Colon (tissue), 2 donors: ENCODE measurements at regions not wholly inside any gene's neighbourhood (a gene's known extent, or its start where the extent isn't known, plus 50 kb on each side); places are given as distances from the start of the nearest gene placed in this dataset.

Experiments used
- FAIRE-seq: peaks from 2 replicates; lab custom pipeline; 2012; peaks lifted over from hg19 to GRCh38; lab: Jason Lieb, UNC
- donor health status: control.
- donor health status: control.

GRCh38 chr10:3516234-3516922 is 268.6 kb downstream of the KLF6 start:
- FAIRE-seq, result no peak

DNA sequence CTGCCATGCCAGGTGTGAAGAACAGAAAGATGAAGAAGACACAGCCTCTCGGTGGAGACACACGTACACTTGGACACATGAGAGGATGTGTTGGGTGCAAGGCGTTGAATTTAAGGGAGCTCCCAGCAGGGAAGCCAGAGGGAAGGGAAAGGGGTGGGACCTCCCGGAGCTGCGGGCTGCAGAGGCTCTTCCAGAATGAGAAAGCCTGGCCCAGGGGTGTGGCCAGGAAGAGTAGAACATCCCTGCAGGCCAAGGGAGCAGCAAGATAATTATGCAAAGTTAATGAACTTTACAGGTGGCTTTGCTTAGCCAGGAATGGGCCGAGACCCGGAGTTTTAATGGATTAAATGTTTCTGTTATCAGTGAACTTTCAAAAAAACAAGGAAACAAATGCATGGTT is 270.3 kb downstream of the KLF6 start:
- no peak for FAIRE-seq

- FAIRE-seq, result no peak
These were observed 272.7 kb downstream of the KLF6 start for GRCh38 chr10:3512263-3512662.

- FAIRE-seq, result no peak
These were observed 273.5 kb downstream of the KLF6 start for GRCh38 chr10:3511483-3511882.

- no peak for FAIRE-seq
These were observed 274.3 kb downstream of the KLF6 start for GRCh38 chr10:3510741-3511140.

DNA sequence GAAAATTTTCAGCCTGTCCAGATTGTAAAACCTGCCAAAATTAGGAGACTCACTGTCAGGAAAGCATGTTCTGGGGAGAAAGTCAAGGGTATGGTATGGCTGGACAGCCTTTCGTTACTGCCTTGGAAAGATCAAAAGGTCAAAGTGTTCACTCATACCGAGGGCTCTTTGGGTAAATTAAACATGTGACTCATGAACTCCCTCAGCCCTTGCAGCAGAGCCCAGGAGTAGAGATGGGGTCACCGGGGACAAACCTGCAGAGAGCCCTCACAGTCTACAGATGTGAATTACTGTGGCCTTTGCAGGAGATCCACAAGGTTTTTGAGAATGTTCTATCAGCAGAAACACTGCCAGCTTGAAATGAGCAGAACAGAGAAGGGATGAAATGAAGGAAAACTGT is 275.7 kb downstream of the KLF6 start:
- FAIRE-seq, result no peak

DNA sequence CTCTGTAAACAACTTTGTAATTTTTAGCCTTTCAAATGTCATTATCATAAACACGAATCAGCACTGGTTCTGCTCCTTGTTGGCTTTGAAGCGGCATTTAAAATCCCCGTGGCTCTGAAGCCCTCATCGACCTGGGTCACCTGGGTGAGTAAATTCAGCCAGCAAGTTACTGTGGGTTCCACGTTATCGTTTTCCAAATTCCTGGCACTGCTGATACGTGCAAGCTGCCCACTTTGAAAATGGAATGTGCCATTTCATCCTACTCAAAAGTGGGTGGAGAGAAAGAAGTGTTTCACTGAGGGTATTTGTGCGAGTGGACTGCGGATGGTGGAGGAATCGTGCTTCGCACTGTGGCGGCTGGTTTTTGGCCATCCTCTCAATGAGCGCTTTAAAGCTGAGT is 281.7 kb downstream of the KLF6 start:
- no peak for FAIRE-seq

DNA sequence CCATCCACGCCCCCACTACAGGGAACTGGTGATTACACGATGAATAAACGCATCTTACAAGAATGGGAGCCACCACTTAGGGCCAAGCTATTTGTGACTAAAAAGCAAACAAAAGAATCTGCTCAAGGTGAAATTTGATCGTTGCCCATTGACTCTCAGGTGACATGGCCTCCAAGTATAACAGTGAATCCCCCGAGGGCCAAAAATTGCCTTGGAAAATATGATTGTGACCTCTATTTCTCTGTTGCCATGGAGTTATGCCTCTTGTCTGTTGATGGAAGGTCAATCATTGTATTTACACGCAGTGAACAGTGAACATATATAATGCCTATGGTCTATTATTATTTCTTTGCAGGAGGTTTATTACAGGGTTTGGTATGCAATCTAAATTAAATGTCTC is 282.3 kb downstream of the KLF6 start:
- no peak for FAIRE-seq

DNA sequence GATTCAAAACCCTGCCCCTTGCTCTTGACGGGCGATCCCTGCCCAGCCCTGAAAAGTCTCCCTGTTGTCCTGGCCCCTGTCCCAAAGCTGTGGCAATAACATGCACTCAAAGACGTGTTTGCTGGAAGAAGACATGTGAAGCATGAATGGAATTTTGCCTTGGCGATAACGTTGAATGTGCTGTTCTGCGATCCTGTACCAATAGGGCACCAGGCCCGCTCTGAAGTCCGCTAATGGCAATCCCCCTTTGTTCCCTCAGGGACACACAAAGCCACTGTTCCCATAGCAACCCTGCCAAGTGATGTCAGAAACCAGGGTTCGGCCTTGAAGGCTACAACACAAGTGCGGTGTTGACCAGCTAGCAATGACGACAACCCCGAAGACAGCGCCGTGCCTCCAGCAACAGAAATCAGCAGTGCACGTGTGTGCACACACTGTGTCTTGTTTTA is 284.6 kb downstream of the KLF6 start:
- no peak for FAIRE-seq

DNA sequence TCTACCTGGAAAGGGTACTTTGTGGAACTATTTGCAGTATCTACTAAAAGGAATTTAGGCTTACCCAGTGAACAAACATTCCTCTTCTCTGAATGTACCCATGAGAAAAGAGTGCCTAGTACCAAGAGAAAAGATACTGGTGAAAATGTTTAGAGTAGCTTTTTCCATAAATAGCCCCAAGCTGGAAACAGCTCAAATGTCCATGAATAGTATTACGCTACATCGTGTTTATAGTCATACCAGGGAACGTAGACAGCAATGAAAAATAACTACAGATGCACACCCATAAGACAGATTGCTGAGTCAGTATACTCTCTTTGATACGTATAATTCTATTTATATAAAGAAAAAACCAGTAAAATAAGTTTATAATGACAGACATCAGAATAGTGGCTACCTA is 285.9 kb downstream of the KLF6 start:
- no peak for FAIRE-seq

DNA sequence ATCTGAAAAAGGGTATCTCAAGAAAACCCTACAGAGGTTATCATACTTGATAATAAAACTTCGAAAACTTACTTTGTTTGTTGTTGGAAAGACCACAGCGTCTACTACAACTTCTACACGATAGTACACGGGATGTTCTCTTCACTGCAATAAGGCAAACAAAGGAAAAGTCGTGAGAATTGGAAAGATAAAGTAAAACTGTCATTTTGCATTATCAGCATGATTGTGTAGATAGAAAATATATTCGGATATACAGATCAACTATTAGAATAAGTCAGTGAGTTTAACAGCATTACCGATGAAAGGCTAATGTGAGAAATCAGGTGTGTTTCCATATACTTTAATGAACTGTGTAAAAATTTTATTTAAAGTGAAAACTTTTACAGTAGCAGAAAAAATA is 287.4 kb downstream of the KLF6 start:
- FAIRE-seq, result no peak

GRCh38 chr10:3496138-3496537 is 288.9 kb downstream of the KLF6 start:
- no peak for FAIRE-seq

DNA sequence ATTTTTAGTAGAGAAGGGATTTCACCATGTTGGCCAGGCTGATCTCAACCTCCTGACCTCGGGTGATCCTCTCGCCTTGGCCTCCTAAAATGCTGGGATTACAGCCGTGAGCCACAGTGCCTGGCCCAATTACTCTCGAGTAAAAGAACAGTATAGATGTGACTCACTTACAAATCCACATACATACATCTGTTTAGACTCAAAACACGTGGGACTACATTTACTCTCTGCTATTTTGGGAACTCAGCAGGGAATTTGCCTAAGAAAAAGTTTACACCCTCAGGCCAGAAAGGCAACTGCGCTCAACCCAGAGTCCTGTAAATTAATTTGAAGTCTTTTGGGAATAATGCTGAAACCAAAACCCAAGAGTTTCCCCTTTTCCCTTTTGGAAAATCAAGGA is 289.7 kb downstream of the KLF6 start:
- no peak for FAIRE-seq

GRCh38 chr10:3494838-3495230 is 290.2 kb downstream of the KLF6 start:
- no peak for FAIRE-seq

DNA sequence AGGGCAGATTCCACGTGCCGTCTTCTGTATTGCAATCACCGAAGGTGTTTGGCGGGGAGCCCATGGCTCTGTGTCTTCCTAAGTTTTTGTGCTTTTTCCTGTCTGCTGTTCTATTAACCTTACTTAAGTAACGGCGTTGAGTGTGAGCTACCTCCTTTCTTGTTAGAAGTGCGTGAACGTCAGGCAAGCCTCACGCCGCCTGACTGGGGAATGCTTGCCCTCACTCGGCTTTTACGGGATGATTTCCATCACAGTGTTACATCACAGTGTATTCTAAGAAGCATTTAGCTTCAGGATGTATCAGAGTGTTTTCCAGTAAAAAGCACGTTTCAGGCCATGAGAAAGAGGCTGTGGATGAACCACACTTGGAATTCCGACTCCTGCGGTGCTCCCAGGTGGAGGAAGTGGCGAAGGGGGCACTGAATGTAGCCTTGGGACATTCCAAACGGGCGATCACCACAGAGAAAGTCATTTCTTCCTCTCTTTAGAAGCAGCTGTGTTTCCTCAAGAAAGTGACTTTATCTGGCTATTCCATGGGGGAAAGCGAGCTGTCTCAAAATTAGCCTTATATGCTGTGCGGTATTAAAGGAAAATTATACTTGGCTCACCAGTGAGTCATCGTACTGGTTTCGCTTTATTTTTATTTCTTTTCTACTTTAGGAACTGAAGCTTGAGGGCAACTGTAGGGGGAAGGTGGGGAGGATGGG is 290.7 kb downstream of the KLF6 start:
- FAIRE-seq, result no peak

GRCh38 chr10:3493621-3494020 is 291.4 kb downstream of the KLF6 start:
- FAIRE-seq, result no peak

- no peak for FAIRE-seq
These were observed 293.4 kb downstream of the KLF6 start for GRCh38 chr10:3491571-3491970.

GRCh38 chr10:3487228-3487627 is 297.8 kb downstream of the KLF6 start:
- no peak for FAIRE-seq

- FAIRE-seq, result no peak
These were observed 298.5 kb downstream of the KLF6 start for GRCh38 chr10:3486346-3487065.

GRCh38 chr10:3485057-3485686 is 299.8 kb downstream of the KLF6 start:
- no peak for FAIRE-seq

- no peak for FAIRE-seq
These were observed 300.5 kb downstream of the KLF6 start for GRCh38 chr10:3484306-3485056.
